GM12872 (cell line): ENCODE measurements at regions not wholly inside any gene's neighbourhood (a gene's known extent, or its start where the extent isn't known, plus 50 kb on each side); places are given as distances from the start of the nearest gene placed in this dataset.

Experiments used
- TF ChIP-seq, protein P1 (sequence below): IDR thresholded peaks from 3 replicates; pipeline ENCODE4 v1.5.1; 2011; ENCODE audit warnings: low read depth, mild to moderate bottlenecking, low read length, moderate library complexity; ENCODE audit not compliant: insufficient read depth

DNA sequence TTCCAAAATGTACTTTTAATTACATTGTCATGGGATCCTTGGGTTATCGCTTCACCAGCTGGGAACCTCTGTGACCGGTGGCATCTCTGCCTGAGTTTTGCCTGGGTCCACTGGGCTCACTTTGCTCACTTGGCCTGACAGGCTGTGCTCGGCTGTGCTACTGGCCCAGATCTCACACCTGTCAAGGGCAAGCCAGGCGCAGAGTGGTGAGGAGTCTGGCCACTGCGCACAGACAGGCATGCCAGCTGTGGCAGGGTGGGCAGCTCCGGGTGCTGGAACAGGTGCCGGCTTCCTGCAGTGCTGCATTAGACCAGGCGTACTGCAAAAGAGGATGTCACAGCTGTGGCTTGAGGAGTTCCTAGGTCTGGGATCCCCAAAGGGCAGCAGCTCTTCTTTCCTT is 489.8 kb downstream of the TENT5A start:
- TF ChIP-seq, protein P1, sequence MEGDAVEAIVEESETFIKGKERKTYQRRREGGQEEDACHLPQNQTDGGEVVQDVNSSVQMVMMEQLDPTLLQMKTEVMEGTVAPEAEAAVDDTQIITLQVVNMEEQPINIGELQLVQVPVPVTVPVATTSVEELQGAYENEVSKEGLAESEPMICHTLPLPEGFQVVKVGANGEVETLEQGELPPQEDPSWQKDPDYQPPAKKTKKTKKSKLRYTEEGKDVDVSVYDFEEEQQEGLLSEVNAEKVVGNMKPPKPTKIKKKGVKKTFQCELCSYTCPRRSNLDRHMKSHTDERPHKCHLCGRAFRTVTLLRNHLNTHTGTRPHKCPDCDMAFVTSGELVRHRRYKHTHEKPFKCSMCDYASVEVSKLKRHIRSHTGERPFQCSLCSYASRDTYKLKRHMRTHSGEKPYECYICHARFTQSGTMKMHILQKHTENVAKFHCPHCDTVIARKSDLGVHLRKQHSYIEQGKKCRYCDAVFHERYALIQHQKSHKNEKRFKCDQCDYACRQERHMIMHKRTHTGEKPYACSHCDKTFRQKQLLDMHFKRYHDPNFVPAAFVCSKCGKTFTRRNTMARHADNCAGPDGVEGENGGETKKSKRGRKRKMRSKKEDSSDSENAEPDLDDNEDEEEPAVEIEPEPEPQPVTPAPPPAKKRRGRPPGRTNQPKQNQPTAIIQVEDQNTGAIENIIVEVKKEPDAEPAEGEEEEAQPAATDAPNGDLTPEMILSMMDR = no peak

DNA sequence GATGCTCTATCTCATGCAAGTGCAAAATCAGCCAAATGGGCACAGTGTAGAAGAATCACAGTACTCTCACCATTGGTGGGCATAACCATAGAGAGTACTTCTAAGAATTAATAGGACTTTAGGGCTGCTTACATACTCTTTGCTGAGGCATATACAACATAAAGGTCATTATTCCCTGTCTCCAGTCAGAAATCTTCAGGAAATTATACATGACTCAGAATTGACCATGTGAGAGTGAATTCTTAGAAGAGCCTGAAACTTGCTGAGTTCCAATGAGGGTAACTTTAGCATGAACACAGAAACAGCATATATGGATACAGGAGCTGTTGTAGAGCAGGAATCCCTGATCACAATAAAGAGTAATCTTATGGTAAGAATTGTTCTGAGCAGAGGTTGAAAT is 498.7 kb downstream of the TENT5A start:
- TF ChIP-seq, protein P1 = no peak

DNA sequence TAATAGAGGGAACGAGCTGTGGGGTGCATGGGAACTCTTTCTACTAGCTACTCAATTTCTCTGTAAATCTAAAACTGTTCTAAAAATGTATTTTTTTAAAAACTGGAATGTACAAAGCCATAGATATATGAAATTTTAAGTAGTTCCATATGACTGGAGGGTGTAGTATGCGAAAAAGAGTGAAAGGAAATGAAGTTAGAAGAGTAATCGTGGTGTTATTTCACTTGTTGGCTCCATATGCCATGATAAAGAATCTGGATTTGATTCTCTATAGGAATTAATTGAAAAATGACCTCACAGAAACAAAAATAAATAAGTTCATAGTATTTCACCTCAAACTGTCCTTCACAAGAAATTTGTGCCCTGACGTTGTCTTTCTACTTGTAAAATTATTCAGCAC is 500.2 kb downstream of the TENT5A start:
- TF ChIP-seq, protein P1 = no peak

DNA sequence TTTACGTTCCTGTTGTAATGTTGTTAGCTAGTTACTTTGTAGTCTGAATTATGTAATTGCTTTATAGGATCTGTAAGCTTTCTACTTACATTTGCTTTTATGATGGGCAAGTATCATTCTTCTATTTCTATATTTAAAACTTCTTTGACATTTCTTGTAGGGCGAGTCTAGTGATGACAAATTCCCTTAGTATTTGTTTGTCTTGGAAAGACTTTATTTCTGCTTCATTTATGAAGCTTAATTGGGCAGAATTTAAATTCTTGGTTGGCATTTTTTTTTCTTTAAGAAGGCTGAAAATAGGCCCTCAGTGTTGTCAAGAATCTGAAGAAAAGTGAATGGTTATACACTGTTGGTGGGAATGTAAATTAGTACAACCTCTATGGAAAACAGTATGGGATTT is 506.3 kb downstream of the TENT5A start:
- TF ChIP-seq, protein P1 = no peak

DNA sequence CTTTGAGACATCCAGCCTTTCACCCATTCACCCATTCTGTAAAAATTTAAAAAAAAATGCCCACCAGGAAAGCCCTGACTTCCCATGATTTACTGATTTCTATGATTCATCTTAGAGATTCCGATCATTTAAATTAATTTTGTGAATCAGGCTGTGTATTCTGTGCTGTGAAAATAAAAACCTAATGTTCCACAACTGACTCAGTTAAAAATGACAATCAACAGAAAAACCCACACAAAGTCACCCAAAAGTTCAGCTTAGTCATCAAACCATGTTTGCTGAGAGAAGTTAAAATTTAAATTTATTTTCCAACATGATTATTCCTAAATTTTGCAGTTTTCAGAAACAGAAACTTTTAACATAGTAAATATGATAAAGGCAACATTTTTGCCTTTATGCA is 509.9 kb downstream of the TENT5A start:
- TF ChIP-seq, protein P1 = no peak

DNA sequence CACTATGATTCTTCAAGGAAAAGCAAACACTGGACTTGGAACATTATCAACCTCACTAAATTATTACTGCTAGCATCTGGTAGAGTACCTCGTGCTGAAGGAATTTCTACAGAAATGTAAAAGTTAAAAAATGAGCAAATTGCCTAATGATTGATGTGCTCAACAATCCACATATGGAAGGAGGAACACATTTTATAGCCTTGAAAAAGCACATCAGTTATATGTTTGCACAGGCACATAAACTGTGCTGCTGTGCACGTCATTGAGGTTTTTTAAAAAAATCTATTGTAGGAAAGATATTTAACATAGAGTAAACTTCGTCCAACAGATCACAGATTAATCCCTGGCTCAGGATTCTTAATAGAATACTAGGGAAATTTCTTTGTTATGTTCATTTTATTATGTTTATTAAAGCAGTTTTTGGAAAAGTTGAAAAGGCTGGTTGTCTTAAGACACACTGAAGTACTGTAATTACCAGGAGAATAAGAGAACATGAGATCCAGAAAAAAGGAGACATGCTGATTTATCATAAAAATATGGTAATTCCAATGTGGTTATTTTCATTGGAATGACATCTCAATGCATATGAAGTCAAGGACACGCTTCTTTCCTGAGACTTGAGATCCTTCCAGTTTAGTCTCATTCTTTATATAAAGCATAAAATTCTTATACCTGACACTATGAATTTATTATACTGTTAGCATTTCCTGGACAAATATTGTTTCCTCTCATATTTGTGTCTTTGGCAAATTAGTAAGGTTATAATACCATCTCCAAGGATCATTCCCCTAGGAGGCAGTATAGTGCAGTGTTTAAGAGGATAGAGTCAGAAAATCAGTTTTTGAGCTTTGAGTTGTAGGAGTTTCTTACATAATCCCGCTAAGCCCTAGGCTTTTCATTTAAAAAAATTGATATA is 511.1 kb downstream of the TENT5A start:
- TF ChIP-seq, protein P1 = no peak

DNA sequence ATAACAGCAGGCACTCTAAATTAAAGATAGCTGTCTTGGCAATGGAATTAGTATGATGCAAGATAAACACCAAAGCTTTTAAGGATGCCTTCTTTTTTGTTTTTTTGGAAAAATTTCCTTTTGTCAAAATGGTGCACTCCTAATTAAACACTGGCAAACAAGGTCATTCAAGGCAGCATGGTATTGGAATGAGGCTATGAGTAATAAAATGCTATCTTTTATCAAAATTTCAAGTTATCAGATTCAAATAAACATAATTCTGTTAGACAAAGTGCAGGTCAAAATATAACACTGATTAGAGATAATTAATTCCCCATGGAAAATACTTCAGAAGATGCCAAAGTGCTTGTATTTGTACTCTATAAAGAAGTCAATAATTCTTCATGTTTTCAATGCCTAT is 514.1 kb downstream of the TENT5A start:
- TF ChIP-seq, protein P1 = no peak
